ENCODE measurements at regions not wholly inside any gene's neighbourhood (a gene's known extent, or its start where the extent isn't known, plus 50 kb on each side); places are given as distances from the start of the nearest gene placed in this dataset.

- H3K27me3 ChIP-seq (ENCODE audit: control insufficient read depth in 2 of 2, insufficient read depth in 2 of 2, low read length in 2 of 2), result no peaks in the 10 kb centered on the region
- H3K9ac ChIP-seq (ENCODE audit: insufficient read depth in 1 of 2, low read depth in 2 of 2, low read length in 2 of 2), result no peak overlapping the region
- H3K9me3 ChIP-seq (replicated peaks; ENCODE audit: control insufficient read depth, insufficient read depth, low read depth, low read length), result no peaks in the 10 kb centered on the region
- H3K27ac ChIP-seq (ENCODE audit: extremely low read depth, low read depth, low read length), result no peak overlapping the region
- H3K4me3 ChIP-seq, result no peak overlapping the region
- no peaks in the 10 kb centered on the region for H4K20me1 ChIP-seq (replicated peaks; ENCODE audit: control insufficient read depth, insufficient read depth, low read length)
- no TSS peak for BruUV-seq (replicated peaks)
- no peak for FAIRE-seq
- ATAC-seq, result no peak
- WGBS (ENCODE audit: insufficient coverage, low coverage, missing lambda C conversion rate), result 0% methylated on average over 1 of the region's 1 CpG
- no peaks in the 10 kb centered on the region for H3K4me1 ChIP-seq (replicated peaks in 1 of 2; ENCODE audit: control insufficient read depth in 2 of 2, insufficient read depth in 2 of 2, low read length in 2 of 2)
- in situ Hi-C loops (cut with MboI), result no loop called here
- H3K9me1 ChIP-seq (ENCODE audit: control insufficient read depth, insufficient read depth, low read length), result no peaks in the 10 kb centered on the region
- no peak overlapping the region for H2AFZ ChIP-seq (ENCODE audit: low read depth, low read length)
- no peak for DNase-seq (ENCODE audit: extremely low read depth in 1 of 4, low spot score in 3 of 4)
- no peaks in the 10 kb centered on the region for H3K36me3 ChIP-seq (ENCODE audit: control insufficient read depth, insufficient read depth, low read length)
- ChIA-PET CTCF (ENCODE audit: low intra/inter-chr PET ratio) (no interaction called here), POLR2A (no interaction called here)
- H3K4me2 ChIP-seq (ENCODE audit: insufficient read depth, low read length), result no peak overlapping the region
- no peaks in the 10 kb centered on the region for H3K79me2 ChIP-seq (ENCODE audit: control insufficient read depth, insufficient read depth, low read length)
- no peak for TF ChIP-seq MYBL2 (IDR thresholded peaks at IDR 0.05; ENCODE audit: low read depth)
- TF ChIP-seq MYBL2 (CRISPR knock-in tag; IDR thresholded peaks at IDR 0.05; ENCODE audit: borderline replicate concordance), result no peak
- TF ChIP-seq NCOR1 (IDR thresholded peaks at IDR 0.05), result no peak
- TF ChIP-seq POLR2H (tag; IDR thresholded peaks at IDR 0.05; ENCODE audit: low read depth), result no peak
- TF ChIP-seq SAP30 (IDR thresholded peaks at IDR 0.05; ENCODE audit: borderline replicate concordance, insufficient read depth, low read depth, low read length, poor library complexity, severe bottlenecking), result no peak
- TF ChIP-seq HIVEP1 (CRISPR knock-in tag; IDR thresholded peaks at IDR 0.05), result no peak
- no peak for TF ChIP-seq LCOR (CRISPR knock-in tag; IDR thresholded peaks at IDR 0.05)
- TF ChIP-seq IRF9 (tag; IDR thresholded peaks at IDR 0.05), result no peak
- TF ChIP-seq, protein P1, sequence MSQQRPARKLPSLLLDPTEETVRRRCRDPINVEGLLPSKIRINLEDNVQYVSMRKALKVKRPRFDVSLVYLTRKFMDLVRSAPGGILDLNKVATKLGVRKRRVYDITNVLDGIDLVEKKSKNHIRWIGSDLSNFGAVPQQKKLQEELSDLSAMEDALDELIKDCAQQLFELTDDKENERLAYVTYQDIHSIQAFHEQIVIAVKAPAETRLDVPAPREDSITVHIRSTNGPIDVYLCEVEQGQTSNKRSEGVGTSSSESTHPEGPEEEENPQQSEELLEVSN (IDR thresholded peaks at IDR 0.05; ENCODE audit: borderline replicate concordance in 1 of 2, extremely low read depth in 1 of 2, insufficient read depth in 1 of 2, insufficient read length in 1 of 2, low read depth in 1 of 2, low read length in 1 of 2, poor library complexity in 1 of 2, severe bottlenecking in 1 of 2), result no peak
- intact Hi-C loops (cut with micrococcal nuclease), result no loop called here
These were observed 646.5 kb downstream of the RNF144B start for GRCh38 chr6:19033683-19034082.
